GM18499 (cell line): ENCODE measurements at regions not wholly inside any gene's neighbourhood (a gene's known extent, or its start where the extent isn't known, plus 50 kb on each side); places are given as distances from the start of the nearest gene placed in this dataset.
A peak's percentile ranks its signal among the peaks of the same experiment; 100 is the strongest.

Source experiments
- ATAC-seq: cut with Tn5 transposase; IDR thresholded peaks from one replicate; pipeline ENCODE4 v1.9.1; 2021; ENCODE audit warnings: moderate number of reproducible peaks; ENCODE audit not compliant: insufficient read depth, unreplicated experiment

DNA sequence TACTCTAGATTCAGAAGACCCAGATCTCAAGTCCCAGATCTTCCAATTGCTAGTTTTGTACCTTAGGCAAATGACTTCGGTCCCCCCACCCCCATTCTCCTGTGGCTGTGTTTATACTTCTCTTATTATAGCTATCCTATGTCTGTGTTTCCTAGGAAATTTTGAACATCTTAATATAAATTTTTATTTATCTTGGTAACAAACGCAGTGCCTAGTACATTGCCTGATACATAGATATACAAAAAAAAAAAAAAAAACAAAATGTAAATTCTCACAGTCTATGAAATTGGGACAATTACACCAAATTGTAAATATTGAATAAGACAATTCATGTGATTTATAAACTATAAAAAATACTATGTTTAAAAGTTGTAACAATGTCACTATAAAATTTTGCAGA is 84.1 kb upstream of the SLC44A3 start:
- no peak for ATAC-seq

DNA sequence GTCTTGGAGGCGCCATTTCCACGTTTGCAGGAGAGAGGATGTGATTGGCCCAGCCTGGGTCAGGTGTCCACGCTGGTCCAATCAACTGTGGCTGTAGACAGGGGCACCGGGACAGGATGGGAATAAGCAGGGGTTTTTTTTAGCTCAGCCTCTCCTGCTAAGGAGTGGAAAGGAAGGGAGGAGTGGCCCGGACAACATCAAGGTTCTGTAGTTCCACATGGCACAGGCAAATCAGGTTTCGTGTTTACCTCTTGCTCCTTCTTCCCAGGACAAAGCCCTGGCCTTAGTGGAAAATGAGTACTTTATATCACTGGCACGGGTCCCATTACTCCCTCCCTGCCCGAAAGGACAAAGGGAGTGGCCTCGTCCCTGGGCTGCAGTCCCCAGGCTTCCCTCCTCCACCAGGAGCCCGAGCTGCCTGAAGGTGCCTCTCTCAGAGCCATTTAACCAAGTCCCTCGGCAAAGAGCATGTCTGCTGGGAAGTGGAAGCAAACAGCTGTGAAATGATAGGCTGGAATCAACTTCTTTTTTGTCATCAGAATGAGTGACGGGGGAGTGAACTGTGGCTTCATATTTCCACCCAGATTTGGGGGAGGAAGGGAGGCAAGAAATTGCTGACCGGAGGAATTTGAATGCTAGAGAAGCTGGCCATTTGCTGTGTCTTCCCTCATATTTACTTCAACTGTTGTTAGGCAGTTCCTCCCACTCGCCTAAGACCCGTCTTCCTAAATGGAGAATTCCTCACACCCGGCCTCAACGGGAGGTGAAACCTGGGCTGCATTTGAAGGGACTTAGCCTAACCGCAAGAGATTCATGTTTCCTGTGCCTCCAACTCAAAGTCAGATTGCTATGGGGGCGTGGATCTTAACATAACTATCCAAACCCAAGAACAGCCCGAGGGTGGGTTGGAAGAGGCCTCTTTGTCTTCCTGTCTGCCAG is 84.9 kb upstream of the SLC44A3 start:
- no peak for ATAC-seq

DNA sequence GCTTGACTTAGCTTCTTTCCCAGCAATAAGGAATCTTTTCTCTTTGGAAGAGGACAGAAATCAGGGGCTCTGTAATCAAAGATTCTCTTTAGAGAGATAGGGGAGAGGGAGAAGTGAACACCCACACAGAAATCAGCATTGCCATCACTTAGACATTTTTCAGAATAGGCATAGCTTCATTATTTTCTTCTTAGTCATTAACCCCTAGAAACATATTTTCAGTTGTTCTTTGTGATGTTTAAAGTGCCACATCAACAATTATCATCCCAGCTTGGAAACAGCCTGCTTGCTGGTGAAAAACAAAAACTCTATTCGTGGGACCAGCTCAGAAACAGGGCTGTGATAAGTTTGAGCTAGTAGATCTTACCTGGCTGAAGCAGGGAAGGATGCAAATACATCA is 88.3 kb upstream of the SLC44A3 start:
- no peak for ATAC-seq

DNA sequence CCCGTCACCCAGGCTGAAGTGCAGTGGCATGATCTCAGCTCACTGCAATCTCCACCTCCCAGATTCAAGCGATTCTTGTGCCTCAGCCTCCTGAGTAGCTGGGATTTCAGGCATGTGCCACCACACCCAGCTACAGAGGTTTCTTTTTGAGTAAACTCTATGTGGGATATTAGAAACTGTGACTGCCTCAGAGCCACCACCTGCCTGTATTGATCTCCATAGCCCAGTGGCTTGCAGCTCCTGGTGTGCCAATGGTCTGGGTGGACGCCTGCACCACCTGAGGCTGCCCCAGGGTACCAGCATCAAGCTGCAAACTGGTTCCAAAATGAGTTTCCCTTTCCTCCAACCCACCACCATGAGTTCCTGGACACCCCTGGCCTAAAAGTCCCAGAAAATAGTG is 89.7 kb upstream of the SLC44A3 start:
- ATAC-seq: no peak

DNA sequence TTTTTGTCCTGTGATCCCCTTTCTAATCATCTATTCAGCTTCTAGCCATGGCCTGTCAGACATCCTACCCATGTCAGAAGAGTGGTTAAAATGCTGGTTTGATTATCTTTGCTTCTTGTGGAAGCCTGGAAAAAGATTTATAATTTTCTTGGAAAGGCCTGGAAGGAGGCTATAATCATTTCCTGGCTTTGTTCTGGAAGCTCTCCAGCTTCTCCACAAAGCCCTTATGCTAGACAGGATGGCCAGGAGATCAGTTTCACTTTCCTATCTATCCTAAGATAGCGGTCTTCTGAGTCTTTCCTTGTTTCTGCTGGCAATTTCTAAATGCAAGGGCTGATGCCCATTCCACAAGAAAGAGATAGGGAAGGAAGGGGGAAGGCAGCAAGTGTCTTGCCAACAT is 90.9 kb upstream of the SLC44A3 start:
- ATAC-seq: no peak

DNA sequence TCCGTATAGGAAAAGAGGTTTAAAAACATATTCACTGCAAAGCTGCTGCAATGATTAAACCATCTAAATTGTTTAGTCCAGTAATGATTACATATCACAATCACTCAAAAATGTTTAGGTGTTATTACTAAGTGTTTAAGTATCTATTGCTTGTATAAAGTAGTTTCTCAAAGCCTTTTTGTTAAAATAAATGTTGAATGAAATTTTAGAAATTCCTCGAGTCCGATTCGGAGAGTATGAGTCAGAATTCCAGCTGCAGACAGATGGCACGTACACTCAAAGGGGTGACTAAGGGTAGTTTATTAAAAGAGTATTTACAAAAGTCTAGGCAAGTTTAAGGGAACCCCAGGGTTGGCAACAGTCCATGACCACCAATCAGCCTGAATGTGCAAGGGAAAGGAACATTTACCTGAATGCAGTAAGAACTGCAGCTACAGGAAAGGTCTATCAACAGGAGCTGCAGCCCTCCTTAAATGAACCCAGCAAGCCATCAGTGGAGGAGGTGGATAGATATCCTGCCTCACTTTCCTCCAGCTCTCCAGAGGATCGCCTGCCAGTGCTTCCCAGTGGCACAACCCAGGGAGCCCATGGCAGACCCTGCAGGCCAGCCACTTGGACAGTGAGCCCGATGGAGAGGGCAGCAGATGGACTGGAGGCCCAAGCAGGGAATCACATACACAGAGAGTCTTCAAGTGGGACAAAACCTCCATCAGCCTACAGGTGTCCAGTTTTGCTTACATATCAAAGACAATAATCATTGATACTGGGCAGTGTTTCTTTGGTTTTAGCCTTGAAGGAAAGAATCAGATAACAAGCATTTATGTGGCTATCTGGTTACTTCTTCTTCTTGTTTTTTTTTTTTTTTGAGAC is 92.1 kb upstream of the SLC44A3 start:
- ATAC-seq: no peak

DNA sequence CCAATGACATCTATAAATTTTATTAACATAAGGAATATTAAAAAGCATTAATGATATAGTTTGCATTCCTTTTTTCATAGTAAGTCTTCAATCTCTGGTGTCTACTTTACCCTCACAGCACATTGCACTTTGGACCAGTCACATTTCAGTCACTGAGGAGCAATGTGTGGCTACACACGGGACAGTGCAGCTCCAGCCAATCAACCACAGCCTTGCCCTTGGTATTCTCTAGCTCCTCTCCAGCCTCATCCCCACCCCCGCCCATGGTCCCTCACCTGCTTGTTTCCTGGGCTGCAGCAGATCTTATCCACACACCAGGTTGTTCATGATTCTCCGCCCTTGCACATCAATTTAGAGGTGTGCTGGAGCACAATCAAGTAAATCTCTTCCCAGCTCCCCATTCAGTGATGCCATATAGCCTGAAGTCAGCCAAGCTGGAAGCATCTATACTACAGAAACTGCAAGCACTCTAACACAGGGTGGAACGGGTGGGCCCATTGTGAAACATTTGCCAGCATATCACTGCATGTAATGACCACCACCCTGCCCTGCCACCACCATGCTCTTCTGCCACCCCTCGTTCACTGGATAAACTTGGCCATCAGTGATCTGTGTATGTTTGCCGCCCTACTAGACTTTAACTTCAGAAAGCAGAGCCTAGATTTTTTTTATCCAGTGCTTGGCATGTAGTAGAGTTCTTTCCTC is 93.0 kb upstream of the SLC44A3 start:
- ATAC-seq: no peak

DNA sequence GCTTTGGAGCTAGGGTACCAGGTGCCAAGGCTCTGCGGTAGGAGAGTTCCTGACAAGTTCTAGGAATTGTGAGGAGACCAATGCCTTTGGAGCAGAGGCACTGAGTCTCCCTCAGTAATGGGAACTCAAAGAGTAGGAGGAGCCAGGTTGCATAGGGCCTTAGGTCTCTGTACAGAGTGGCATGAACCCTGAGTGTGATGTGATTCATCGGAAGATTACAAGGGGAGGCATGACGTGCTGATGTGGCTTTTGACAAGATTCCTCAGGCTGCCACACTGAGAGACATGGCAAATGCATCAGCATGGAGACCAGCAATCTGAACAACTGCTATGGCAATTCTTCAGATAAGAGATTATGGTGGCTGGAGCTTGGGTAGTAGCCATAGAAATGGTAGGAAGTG is 94.6 kb upstream of the SLC44A3 start:
- no peak for ATAC-seq

DNA sequence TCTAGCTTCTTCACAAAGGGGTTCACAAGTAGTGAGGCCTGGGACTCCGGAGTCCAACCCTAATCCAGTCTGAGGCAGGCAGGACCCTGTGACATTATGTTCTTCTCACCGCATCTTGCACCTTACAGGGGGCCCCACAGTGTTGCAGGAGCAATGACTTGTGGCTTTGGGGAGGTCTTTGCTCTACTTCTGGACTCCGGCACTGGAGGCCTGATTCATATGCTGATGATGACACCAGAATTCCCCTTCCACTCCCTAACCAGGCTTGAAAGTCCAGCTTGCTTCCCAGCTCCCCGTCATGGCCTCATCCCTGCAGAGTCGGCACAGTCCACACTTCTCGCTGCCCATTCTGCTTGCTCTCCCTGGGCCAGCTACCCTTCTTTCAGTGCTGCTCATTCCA is 96.3 kb upstream of the SLC44A3 start:
- ATAC-seq: no peak

DNA sequence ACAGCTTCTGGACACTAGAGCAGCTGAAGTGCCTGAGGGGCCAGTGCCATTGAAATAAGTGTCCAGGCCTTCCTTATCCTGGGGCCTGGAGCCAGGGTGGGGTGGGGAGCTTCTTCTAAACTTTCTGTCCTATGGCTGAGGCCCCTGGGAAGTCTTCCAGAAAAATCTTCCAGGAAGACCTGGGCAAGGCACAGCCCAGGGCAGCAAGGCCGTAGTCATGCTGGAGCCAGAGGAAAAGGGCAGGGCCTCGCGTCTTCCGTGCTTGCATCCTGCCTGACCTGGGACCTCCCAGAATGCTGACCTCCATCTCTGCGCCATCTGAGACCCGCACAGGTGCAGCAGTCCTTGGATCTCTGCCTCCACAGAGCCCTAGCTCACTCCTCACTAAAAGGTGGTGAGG is 96.7 kb upstream of the SLC44A3 start:
- no peak for ATAC-seq

DNA sequence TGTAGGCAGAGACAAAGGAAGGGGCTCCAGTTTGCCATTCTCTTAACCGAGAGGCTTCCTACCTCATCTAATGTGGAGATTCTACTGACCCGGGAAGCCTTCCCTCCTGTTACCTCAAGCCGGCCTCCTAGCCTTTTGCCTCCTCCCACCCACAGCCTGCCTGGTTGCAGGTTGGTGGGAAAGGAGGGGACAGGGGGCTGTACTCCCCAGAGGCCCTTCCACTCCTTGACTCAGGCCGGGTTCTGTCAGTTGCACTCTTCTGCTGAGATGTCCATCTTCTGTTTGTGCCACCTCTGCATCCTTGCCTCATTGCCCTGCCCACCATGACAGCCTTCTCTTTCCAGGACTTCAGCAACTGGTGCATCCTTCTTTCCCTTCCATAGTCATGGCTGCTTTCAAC is 98.0 kb upstream of the SLC44A3 start:
- ATAC-seq: no peak

DNA sequence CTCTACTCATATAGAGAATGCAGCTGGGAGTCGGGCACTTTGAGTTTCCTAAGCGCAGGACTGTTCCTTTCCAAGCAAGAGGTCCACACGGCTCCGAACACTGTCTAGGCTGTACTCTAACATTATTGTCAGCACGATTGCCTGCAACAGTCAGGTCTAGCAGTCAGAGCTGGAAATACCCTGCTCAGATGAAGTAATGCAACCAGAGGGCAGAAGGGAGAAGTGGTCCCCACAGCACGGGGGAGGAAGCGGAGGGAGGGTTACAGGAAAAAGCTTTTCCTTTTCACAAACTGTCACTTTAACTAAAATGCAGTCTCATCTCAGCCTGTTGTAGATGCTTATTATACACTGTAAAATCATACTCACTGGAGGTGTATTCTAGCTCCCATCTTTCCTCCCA is 98.9 kb upstream of the SLC44A3 start:
- no peak for ATAC-seq

DNA sequence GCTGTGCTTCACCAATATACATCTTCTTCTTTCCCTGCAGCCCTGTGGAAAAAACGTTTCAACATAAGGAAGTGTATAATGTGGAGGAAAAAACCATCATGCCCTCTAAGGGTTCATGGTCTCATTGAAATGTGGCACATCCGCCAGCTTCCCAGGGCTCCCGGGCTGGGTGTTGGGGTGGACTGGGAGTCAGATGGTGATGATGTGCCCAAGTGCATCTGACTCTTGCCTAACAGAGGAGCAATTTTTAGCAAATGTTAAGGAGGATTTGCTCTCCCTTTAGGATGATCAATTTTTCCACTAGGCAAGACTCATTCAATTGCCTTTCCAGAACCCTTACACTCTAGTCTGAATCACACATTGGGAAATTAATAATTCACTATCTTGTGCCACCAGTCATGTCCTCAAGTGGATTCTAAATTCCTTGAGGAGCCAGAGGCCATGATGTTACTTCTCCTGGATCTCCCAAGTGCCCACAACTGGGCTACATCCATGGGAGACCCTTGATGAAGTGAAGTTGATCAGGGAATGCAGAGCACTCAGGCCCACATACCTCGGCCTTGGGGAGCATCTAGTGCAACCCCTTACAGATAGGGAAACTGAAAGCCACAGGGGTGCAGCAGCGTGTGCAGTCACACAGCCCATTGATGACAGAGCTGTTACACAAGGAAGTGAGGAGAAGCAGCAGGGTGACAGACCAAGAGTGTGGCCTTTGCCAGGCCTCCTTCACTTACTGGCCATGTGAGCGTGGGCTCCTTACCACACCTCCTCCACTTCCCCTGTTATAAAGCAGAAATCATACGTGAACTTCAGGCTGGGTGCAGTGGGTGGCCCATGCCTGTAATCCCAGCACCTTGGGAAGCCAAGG is 100.0 kb upstream of the SLC44A3 start:
- peak; percentile 97 for ATAC-seq

DNA sequence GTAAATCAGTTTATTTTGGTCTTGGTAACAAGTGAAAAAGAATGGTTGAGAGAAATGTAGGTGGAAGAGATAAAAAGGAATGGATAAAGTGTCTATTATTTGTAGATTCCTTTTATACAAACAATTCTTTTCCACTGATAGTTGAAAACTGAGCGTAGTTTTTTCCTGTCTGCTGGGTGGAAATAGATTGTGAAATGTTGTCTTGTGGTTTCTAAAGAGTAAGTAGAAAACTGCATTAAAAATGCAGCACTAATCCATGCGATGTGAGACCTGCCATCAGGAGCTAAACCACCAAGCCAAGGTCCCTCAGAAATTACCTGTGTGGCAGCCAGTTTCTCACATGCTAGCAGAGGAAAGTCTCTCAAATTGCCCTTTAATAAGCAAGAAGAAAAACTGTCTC is 103.2 kb upstream of the SLC44A3 start:
- no peak for ATAC-seq

DNA sequence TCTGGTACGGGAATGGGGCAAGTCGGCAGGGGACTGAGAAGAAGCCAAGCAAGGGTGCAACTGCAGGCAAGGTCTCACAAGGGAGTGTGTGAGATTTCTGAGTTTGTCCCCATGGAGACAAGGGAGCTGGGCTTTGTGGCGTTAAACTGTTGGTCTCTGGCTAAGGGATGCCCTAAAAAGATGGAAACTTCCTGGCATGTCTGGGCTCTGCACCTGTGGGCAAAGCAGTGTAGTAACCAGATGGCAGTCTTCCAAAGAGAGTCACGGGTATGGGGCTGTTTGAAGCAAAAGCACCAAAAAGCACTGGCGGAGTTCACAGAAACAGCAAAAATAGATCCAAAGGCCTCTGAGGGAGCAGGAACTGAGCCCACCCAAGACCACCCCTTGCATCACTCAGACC is 104.8 kb upstream of the SLC44A3 start:
- ATAC-seq: no peak

DNA sequence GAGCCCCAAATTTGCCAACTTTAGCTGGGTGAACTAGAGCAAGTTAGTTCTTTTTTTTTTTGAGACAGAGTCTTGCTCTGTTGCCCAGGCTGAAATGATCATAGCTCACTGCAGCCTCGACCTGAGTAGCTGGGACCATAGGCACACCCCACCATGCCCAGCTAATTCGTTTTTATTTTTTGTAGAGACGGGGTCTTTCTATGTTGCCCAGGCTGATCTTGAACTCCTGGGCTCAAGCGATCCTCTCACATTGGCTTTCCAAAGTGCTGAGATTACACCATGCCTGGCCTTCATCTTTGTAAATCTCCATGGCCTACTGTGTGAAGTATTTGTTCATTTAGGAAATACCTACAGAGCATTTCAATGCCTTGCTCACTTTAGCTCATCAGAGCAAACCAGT is 105.6 kb upstream of the SLC44A3 start:
- ATAC-seq: no peak

DNA sequence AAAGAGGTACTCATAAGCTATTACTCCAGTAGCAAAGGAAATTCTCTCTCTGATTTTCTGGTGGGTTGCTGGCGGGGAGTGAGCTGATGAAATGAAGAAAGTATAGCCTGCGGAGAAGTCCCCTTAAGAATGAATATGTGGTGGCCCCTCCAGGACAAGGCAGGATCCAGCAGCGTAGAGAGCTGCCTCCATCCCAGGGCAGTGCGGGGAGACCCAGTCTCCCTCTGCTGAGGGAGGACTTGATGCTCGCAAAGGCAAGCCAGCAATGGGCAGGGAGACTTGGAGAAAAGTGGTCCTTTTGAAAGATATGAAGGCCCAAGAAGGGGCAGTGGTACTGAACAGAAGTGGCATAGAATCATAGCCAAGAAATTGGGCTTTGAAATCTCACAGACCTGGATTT is 106.0 kb upstream of the SLC44A3 start:
- no peak for ATAC-seq

DNA sequence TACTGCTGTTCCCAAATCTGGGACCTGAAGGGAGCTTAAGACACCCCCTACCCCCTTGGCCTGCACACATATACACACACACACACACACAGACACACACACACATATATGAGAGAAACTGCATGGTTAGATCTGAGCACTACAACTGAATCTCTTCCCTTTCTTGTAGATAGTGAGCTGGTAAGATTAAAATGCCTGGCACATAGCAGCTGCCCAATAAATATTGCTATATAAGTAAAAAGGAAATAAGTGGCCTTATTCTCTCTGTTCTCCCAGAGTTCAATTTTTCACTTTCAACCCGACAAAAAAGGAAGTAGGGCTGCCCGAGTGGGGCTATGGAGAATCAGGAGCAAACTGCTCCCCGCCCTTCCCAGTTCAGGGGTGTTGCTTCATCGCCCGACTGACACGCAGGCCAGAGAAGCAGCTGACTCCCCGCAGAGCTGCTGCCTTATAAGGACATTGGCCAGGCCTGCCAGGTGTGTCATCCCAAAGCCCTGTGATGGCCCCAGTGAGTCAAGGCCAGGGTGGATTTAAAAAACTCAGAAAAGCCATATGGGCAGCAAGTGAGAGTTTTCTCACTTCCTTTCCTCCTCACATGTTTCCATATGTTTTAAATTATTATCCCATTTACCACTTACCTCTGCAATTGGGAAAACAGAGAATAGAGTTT is 106.5 kb upstream of the SLC44A3 start:
- peak; percentile 67 for ATAC-seq

DNA sequence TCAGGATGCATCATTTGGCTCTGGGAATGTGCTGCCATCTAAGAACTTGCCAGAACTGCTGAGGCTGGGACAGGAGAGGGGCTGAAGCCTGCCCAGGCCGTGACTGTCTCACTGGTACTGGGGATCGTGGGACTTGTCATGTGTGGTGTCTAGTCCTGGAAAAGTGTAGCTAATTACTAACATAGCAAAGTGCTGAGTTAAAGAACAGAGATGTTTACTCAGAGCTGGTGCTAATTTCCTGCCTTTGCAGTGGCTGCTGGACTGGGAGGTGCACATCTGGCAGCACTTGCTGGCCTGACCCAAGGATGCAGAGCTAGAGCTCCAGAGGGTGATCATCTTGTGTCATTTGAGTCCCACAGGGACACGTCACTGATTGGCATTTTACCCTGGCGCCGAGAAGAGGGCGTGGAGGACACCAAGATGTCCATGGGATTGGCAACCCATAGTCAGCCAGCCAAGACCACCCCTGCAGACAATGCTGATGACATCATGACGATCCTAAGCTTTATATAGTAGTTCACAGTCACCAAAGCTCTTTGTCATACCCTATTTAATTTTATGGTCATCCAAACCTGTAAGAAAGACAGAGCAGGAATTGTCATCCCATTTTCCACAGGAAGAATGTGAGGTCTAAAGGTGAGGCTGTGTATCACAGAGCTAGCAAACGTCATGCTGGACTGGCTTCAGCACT is 110.1 kb upstream of the SLC44A3 start:
- ATAC-seq: no peak
